ENCODE measurements at regions not wholly inside any gene's neighbourhood (a gene's known extent, or its start where the extent isn't known, plus 50 kb on each side); places are given as distances from the start of the nearest gene placed in this dataset. TPM values are rescaled to one million over a fixed set of nuclear protein-coding genes. Genes with fewer than 3 reads are reported as not detected.

- ChIA-PET SMC1A (ENCODE audit: uncharacterized antibody, unreplicated experiment) (interaction anchor here (0.5 kb wide), 1 partner anchor 57 kb away, joined by 3 read pairs; no protein-coding TSS in a partner anchor), POLR2A (no interaction called here), CTCF (interaction anchor here (1.9 kb wide), 1 partner anchor 18 kb away, joined by 5 read pairs; no protein-coding TSS in a partner anchor), RAD21 (ENCODE audit: unreplicated experiment) (no interaction called here)
- H3K4me3 ChIP-seq, result no peak overlapping the region
- ATAC-seq (no peak), FAIRE-seq (no peak), DNase-seq (ENCODE audit: low read depth, low spot score) (no peak)
- BruUV-seq (replicated peaks), result no TSS peak
- no peak overlapping the region for H3K9ac ChIP-seq (ENCODE audit: control insufficient read depth, insufficient read depth, low read length)
- H3K4me1 ChIP-seq (ENCODE audit: control insufficient read depth, insufficient read depth, low read length), result no peaks in the 10 kb centered on the region
- in situ Hi-C loops (cut with MboI) (no loop called here), intact Hi-C loops (cut with micrococcal nuclease; ENCODE audit: unreplicated experiment) (loop anchor here (5.0 kb wide), 1 partner anchor 227 kb away; no protein-coding TSS in a partner anchor)
- H3K27me3 ChIP-seq (replicated peaks in 1 of 2; ENCODE audit: control insufficient read depth in 2 of 2, insufficient read depth in 2 of 2, low read length in 1 of 2), result no peaks in the 10 kb centered on the region
- H3K27ac ChIP-seq (ENCODE audit: control insufficient read depth, insufficient read depth), result no peak overlapping the region
- H3K79me2 ChIP-seq (ENCODE audit: control insufficient read depth, insufficient read depth, low read length), result no peaks in the 10 kb centered on the region
- no peaks in the 10 kb centered on the region for H3K36me3 ChIP-seq (ENCODE audit: control insufficient read depth in 2 of 2, insufficient read depth in 2 of 2, low read length in 1 of 2)
- 89% methylated on average over 11 of the region's 11 CpGs for WGBS (ENCODE audit: insufficient coverage, insufficient replicate concordance, low lambda C conversion rate, missing lambda C conversion rate)
- no peak for TF ChIP-seq ZNF622 (IDR thresholded peaks at IDR 0.05)
- TF ChIP-seq CBFB (IDR thresholded peaks at IDR 0.05; ENCODE audit: low read depth), result no peak
- no peak for TF ChIP-seq MAX (IDR thresholded peaks at IDR 0.05; ENCODE audit: low read depth, low read length)
- TF ChIP-seq, protein P1, sequence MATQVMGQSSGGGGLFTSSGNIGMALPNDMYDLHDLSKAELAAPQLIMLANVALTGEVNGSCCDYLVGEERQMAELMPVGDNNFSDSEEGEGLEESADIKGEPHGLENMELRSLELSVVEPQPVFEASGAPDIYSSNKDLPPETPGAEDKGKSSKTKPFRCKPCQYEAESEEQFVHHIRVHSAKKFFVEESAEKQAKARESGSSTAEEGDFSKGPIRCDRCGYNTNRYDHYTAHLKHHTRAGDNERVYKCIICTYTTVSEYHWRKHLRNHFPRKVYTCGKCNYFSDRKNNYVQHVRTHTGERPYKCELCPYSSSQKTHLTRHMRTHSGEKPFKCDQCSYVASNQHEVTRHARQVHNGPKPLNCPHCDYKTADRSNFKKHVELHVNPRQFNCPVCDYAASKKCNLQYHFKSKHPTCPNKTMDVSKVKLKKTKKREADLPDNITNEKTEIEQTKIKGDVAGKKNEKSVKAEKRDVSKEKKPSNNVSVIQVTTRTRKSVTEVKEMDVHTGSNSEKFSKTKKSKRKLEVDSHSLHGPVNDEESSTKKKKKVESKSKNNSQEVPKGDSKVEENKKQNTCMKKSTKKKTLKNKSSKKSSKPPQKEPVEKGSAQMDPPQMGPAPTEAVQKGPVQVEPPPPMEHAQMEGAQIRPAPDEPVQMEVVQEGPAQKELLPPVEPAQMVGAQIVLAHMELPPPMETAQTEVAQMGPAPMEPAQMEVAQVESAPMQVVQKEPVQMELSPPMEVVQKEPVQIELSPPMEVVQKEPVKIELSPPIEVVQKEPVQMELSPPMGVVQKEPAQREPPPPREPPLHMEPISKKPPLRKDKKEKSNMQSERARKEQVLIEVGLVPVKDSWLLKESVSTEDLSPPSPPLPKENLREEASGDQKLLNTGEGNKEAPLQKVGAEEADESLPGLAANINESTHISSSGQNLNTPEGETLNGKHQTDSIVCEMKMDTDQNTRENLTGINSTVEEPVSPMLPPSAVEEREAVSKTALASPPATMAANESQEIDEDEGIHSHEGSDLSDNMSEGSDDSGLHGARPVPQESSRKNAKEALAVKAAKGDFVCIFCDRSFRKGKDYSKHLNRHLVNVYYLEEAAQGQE (IDR thresholded peaks at IDR 0.05; ENCODE audit: low read depth, low read length), result no peak
- TF ChIP-seq SIX5 (IDR thresholded peaks at IDR 0.05; ENCODE audit: low read depth, low read length, severe bottlenecking), result no peak
- no peak for TF ChIP-seq JUNB (IDR thresholded peaks at IDR 0.05)
- no peak for TF ChIP-seq SP1 (IDR thresholded peaks at IDR 0.05; ENCODE audit: low read depth, low read length)
- no peak for TF ChIP-seq TCF3 (IDR thresholded peaks at IDR 0.05; ENCODE audit: borderline replicate concordance, insufficient read depth, low read depth, low read length)
- no peak for TF ChIP-seq IKZF1 (conservative IDR thresholded peaks at IDR 0.05)
- no peak for TF ChIP-seq SREBF2 (IDR thresholded peaks at IDR 0.05; ENCODE audit: low read length)
- no peak for TF ChIP-seq FOXK2 (IDR thresholded peaks at IDR 0.05)
- no peak for TF ChIP-seq TCF7 (IDR thresholded peaks at IDR 0.05; ENCODE audit: borderline replicate concordance)
- H3K4me2 ChIP-seq (ENCODE audit: control insufficient read depth, insufficient read depth), result no peak overlapping the region
- no peaks in the 10 kb centered on the region for H4K20me1 ChIP-seq (ENCODE audit: control insufficient read depth, insufficient read depth)
- no peaks in the 10 kb centered on the region for H3K9me3 ChIP-seq (replicated peaks; ENCODE audit: control insufficient read depth, insufficient read depth, low read length)
- H2AFZ ChIP-seq (ENCODE audit: control insufficient read depth, low read depth, low read length), result no peak overlapping the region
Observed at GRCh38 chr6:154945271-154945890, 49.7 kb upstream of the TIAM2 start.

Small RNAs in the stretch of these regions (small RNA-seq; reads per million reads assigned to genes)
- gene RF00096, result not detected

Data from GM12878 (cell line).